Calu3 (cell line): ENCODE measurements at regions not wholly inside any gene's neighbourhood (a gene's known extent, or its start where the extent isn't known, plus 50 kb on each side); places are given as distances from the start of the nearest gene placed in this dataset.

Source experiments
- BruUV-seq: library from RNA; stranded (reverse); fragments of 400-500 nt; replicated peaks from 2 replicates; lab custom pipeline; 2021; lab: Mats Ljungman, UMichigan
- CTCF ChIA-PET: fragments of 300-600 bp; sonication (Branson Sonifier 250); formaldehyde crosslinking; loops from one replicate; lab custom pipeline; 2022; ENCODE audit warnings: antibody characterized with exemption; lab: Charles Lee
- DNase-seq: peaks from one replicate; pipeline ENCODE4 v3.0.0; 2022
- H3K27ac Mint-ChIP-seq: one replicate; pipeline ENCODE4 v1.8.0; 2022; ENCODE audit warnings: mixed read lengths; ENCODE audit not compliant: unreplicated experiment
- H3K27me3 Mint-ChIP-seq: one replicate; pipeline ENCODE4 v1.8.0; 2022; ENCODE audit warnings: mixed read lengths; ENCODE audit not compliant: unreplicated experiment
- H3K36me3 Mint-ChIP-seq: one replicate; pipeline ENCODE4 v1.8.0; 2022; ENCODE audit warnings: mild to moderate bottlenecking, moderate library complexity, mixed read lengths; ENCODE audit not compliant: insufficient read depth, unreplicated experiment
- H3K4me1 Mint-ChIP-seq: one replicate; pipeline ENCODE4 v1.8.0; 2022; ENCODE audit warnings: mild to moderate bottlenecking, low read depth, mixed read lengths; ENCODE audit not compliant: unreplicated experiment
- H3K4me3 Mint-ChIP-seq: one replicate; pipeline ENCODE4 v1.8.0; 2022; ENCODE audit warnings: mild to moderate bottlenecking, low read depth, moderate library complexity, mixed read lengths; ENCODE audit not compliant: unreplicated experiment
- H3K9me3 Mint-ChIP-seq: one replicate; pipeline ENCODE4 v1.8.0; 2022; ENCODE audit warnings: low read depth, mixed read lengths; ENCODE audit not compliant: unreplicated experiment
- intact Hi-C: fragments of 100-400 bp; cut with micrococcal nuclease; formaldehyde crosslinking; loops from one replicate; pipeline ENCODE4 v1.10.0; 2022; ENCODE audit not compliant: unreplicated experiment
- TF ChIP-seq, protein P1 (sequence below): fragments of 200-600 bp; IDR thresholded peaks from one replicate; pipeline ENCODE4 v1.8.0; 2022; ENCODE audit warnings: antibody characterized with exemption; ENCODE audit not compliant: unreplicated experiment

DNA sequence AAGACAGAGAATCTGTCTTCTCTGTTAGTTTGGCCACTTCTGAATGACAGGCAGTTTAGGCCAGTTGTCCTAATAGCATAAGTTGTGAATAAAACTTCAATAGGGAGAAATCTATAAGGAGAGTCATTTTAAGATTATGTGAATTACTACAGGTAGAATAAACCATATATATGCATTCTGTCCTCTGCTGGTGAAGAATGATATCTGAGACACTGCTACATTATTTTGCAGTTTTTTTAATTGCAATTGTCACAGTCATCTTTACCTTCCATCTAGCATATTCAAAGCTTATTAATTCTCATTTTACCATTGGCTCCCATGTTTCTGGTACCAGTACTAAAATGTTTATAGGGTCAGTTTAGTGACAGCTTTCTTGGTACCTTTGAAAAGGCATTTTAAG, 519.6 kb upstream of the DEPDC1 start:
- Mint-ChIP-seq H3K4me1 (no peaks in the 10 kb centered on the region), H3K27ac (no peak overlapping the region), H3K27me3 (no peaks in the 10 kb centered on the region), H3K36me3 (no peaks in the 10 kb centered on the region), H3K4me3 (no peak overlapping the region), H3K9me3 (peaks cover 2% of the 10 kb centered on the region)
- TF ChIP-seq, protein P1, sequence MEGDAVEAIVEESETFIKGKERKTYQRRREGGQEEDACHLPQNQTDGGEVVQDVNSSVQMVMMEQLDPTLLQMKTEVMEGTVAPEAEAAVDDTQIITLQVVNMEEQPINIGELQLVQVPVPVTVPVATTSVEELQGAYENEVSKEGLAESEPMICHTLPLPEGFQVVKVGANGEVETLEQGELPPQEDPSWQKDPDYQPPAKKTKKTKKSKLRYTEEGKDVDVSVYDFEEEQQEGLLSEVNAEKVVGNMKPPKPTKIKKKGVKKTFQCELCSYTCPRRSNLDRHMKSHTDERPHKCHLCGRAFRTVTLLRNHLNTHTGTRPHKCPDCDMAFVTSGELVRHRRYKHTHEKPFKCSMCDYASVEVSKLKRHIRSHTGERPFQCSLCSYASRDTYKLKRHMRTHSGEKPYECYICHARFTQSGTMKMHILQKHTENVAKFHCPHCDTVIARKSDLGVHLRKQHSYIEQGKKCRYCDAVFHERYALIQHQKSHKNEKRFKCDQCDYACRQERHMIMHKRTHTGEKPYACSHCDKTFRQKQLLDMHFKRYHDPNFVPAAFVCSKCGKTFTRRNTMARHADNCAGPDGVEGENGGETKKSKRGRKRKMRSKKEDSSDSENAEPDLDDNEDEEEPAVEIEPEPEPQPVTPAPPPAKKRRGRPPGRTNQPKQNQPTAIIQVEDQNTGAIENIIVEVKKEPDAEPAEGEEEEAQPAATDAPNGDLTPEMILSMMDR, result no peak
- intact Hi-C loops, result loop anchor here (5.0 kb wide), 1 partner anchor 414 kb away; no protein-coding TSS in a partner anchor
- DNase-seq, result no peak
- CTCF ChIA-PET, result no interaction called here
- BruUV-seq, result no TSS peak

DNA sequence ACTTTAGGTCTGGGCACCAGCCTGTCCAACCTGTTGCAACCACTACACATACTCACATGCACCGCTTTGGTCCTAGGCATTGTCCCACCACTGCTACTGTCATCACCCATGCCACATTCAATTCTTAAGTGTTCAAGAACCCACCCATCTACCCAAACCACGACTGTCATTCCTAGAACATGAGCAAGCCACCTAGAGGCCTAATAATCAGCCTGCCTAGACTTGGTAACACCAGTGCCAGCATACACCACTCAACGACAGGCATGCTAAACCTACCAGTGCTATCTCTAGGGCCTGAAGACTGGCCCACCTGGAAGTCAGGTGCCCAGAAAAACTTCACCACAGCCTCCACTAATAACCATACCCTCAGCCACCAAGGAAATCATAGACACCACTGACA, 532.8 kb upstream of the DEPDC1 start:
- no peaks in the 10 kb centered on the region for H3K4me1 Mint-ChIP-seq
- H3K27me3 Mint-ChIP-seq, result no peaks in the 10 kb centered on the region
- H3K27ac Mint-ChIP-seq, result no peak overlapping the region
- intact Hi-C loops, result no loop called here
- CTCF ChIA-PET, result interaction anchor here (0.6 kb wide), 1 partner anchor 363 kb away, joined by 6 read pairs; no protein-coding TSS in a partner anchor
- no peaks in the 10 kb centered on the region for H3K36me3 Mint-ChIP-seq
- DNase-seq, result no peak
- peaks cover 12% of the 10 kb centered on the region for H3K9me3 Mint-ChIP-seq
- no peak overlapping the region for H3K4me3 Mint-ChIP-seq
- BruUV-seq, result no TSS peak
- TF ChIP-seq, protein P1, result no peak

DNA sequence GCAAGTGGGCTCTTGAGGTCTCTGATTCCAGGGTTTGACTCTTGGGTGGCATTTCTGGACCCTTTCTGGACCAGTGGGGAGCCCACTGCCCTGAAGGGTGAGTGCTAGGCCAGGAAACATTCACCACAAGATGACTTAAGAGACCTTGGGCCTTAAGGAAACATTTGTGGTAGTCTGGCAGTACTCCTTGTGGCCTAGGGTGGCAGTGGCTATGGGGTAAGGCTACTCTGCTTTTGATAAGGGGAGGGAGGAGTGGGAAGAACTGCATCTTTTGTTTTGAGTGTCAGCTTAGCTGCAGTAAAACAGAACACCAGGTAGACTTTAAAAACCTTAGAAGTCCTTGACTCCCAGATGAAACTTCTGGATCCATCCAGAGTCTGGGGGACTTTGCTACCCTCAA, 529.3 kb upstream of the LRRC7 start:
- intact Hi-C loops, result no loop called here
- Mint-ChIP-seq H3K27me3 (no peaks in the 10 kb centered on the region), H3K9me3 (peaks cover 11% of the 10 kb centered on the region), H3K4me3 (no peak overlapping the region), H3K4me1 (no peaks in the 10 kb centered on the region), H3K36me3 (no peaks in the 10 kb centered on the region), H3K27ac (no peak overlapping the region)
- CTCF ChIA-PET, result no interaction called here
- no TSS peak for BruUV-seq
- TF ChIP-seq, protein P1, result no peak
- no peak for DNase-seq

DNA sequence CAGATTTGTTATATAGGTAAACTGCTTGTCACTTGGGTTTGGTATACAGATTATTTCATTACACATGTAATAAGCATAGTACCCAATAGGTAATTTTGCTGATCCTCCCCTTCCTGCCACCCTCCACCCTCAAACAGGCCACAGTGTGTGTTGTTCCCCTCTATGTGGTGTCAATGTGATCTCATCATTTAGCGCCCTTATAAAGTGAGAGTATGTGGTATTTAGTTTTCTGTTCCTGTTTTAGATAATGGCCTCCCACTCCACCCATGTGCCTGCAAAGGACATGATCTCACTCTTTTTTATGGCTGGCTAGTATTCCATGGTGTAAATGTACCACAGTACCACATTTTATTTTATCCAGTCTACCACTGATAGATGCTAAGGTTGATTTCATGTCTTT, 522.1 kb upstream of the LRRC7 start:
- no peak for DNase-seq
- no peaks in the 10 kb centered on the region for H3K27me3 Mint-ChIP-seq
- TF ChIP-seq, protein P1, result no peak
- CTCF ChIA-PET, result interaction anchor here (0.7 kb wide), 1 partner anchor 12 kb away, joined by 4 read pairs; no protein-coding TSS in a partner anchor
- H3K9me3 Mint-ChIP-seq, result peaks cover 3% of the 10 kb centered on the region
- BruUV-seq, result no TSS peak
- H3K4me3 Mint-ChIP-seq, result no peak overlapping the region
- no peaks in the 10 kb centered on the region for H3K4me1 Mint-ChIP-seq
- no peaks in the 10 kb centered on the region for H3K36me3 Mint-ChIP-seq
- intact Hi-C loops, result no loop called here
- no peak overlapping the region for H3K27ac Mint-ChIP-seq
